Ascending aorta (tissue), 2 donors: ENCODE measurements at regions not wholly inside any gene's neighbourhood (a gene's known extent, or its start where the extent isn't known, plus 50 kb on each side); places are given as distances from the start of the nearest gene placed in this dataset.

Source experiments
- DNase-seq, 2 donors: peaks; one replicate each; pipeline ENCODE4 v3.0.0-alpha.2; 2019; ENCODE audit warnings: low spot score in 2 of 2
- H3K27ac ChIP-seq, 2 donors: fragments of 200-600 bp; sonication (generic); one replicate each; pipeline ENCODE4 v1.5.1; 2016 to 2017; ENCODE audit warnings: mild to moderate bottlenecking in 1 of 2
- H3K27me3 ChIP-seq: fragments of 200-600 bp; sonication (generic); one replicate; pipeline ENCODE4 v1.5.1; 2017
- H3K36me3 ChIP-seq, 2 donors: fragments of 200-600 bp; sonication (generic); one replicate each; pipeline ENCODE4 v1.5.1; 2016
- H3K4me1 ChIP-seq, 2 donors: fragments of 200-600 bp; sonication (generic); one replicate each; pipeline ENCODE4 v1.5.1; 2016 to 2017; ENCODE audit warnings: mild to moderate bottlenecking in 1 of 2
- H3K4me3 ChIP-seq, 2 donors: fragments of 200-600 bp; sonication (generic); one replicate each; pipeline ENCODE4 v1.5.1; 2016 to 2017; ENCODE audit warnings: mild to moderate bottlenecking in 1 of 2
- H3K9me3 ChIP-seq, 2 donors: fragments of 200-600 bp; sonication (generic); one replicate each; pipeline ENCODE4 v1.5.1; 2016
- CTCF ChIP-seq, 3 experiments: fragments of 200-600 bp in 2 of 3; fragments of 450-650 bp in 1 of 3; sonication (generic) in 2 of 3; IDR thresholded peaks; one replicate each; pipeline ENCODE4 v1.5.1; 2016 to 2019; ENCODE audit warnings: antibody characterized with exemption in 3 of 3, mild to moderate bottlenecking in 1 of 3, moderate library complexity in 1 of 3
- intact Hi-C: fragments of 100-400 bp; cut with DNase I; formaldehyde crosslinking; loops from one replicate; pipeline ENCODE4 v1.15.1; 2023

GRCh38 chr13:26476782-26477142 lies 80.7 kb upstream of the WASF3 start:
- no peak overlapping the region for H3K27ac ChIP-seq
- no peak overlapping the region for H3K4me3 ChIP-seq
- H3K9me3 ChIP-seq, result no peaks in the 10 kb centered on the region
- intact Hi-C loops, result no loop called here
- H3K4me1 ChIP-seq, result no peaks in the 10 kb centered on the region
- DNase-seq, result no peak
- no peak for TF ChIP-seq CTCF (IDR thresholded peaks at IDR 0.05)
- H3K36me3 ChIP-seq, result no peaks in the 10 kb centered on the region
- no peaks in the 10 kb centered on the region for H3K27me3 ChIP-seq

DNA sequence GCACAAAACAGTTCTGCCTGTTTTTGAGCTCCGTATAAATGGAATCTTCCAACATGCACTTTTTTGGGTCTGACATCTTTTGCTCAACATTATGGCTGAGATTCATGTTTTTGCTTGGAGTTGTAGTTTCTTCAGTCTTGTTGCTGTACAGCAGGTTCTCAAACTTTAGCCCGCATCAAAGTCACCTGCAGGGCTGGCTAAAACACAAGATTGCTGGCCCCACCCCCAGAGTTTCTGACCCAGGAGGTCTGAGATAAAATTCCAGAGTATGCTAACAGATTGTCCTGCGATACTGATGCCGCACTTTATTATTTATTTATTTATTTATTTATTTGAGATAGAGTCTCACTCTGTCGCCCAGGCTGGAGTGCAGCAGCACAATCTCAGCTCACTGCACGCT lies 79.8 kb upstream of the WASF3 start:
- Histone ChIP-seq H3K27ac (no peak overlapping the region), H3K36me3 (no peaks in the 10 kb centered on the region), H3K4me1 (no peaks in the 10 kb centered on the region), H3K4me3 (no peak overlapping the region), H3K27me3 (no peaks in the 10 kb centered on the region), H3K9me3 (no peaks in the 10 kb centered on the region)
- no peak for TF ChIP-seq CTCF (IDR thresholded peaks at IDR 0.05)
- intact Hi-C loops, result no loop called here
- DNase-seq, result no peak

DNA sequence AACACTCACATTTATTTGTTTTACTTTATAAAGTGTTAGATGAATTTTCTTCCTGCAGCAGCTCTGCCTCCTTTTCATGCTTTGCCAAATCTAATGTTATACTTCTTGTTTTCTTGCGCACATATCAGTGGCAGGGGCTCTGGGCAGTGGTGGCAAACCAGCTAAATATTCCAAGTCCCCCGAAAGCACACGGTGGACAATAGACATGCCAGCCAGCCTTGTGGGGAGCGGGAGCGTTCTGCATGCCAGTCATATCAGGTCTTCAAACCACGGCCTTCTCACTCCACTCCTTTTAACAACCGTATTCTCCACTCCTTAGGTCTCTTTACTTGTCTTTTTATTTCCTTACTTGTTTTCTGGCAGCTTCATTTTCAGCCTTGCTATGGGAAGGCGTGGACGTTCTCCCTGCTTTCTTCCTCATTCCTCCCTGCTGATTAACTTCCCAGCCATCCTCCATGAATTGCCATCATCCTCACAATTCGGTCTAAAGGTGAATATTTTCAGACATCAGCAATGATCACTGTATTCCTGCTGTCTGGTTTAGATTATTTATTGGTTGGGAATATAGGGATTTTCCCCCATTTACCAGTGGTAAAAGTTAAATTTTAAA lies 77.1 kb upstream of the WASF3 start:
- Histone ChIP-seq H3K4me3 (no peak overlapping the region), H3K27me3 (no peaks in the 10 kb centered on the region), H3K4me1 (no peaks in the 10 kb centered on the region), H3K9me3 (no peaks in the 10 kb centered on the region), H3K27ac (no peak overlapping the region), H3K36me3 (no peaks in the 10 kb centered on the region)
- intact Hi-C loops, result no loop called here
- no peak for TF ChIP-seq CTCF (IDR thresholded peaks at IDR 0.05)
- DNase-seq, result no peak

DNA sequence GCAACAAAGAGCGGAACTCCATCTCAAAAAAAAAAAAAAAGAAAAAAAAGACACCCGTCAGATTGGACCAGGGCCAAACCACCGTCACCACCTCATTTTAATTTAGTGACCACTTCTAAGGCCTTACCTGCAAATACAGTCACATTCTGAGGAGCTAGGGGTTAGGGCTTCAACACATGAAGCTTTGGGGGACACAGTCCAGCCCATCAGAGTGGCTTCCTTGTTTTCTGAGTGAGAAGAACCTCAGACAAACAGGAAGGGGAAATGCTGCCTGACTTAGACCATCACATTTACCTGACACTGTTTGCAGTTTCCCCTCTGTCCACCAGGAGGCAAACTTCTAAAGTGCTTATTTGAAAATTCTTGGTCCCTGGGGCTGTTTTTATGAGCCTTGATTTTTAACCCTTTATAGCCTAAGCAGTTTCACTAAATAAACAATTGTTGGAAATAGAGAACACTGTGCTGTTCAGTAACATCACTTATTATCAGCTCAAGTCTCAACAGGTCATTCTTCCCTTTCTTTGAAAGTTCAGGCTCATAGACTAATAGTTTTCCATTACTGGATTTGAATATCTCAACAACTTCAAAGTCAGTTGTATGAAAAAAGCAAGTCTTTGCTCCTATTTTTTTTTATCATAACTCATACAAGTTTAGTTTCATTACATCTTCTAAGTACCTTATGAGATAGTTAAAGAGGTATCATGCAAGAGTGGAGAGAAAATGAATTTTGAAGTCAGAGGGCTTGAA lies 74.9 kb upstream of the WASF3 start:
- no peak overlapping the region for H3K4me3 ChIP-seq
- intact Hi-C loops, result loop anchor here (2.0 kb wide), 1 partner anchor 216 kb away; no protein-coding TSS in a partner anchor

GRCh38 chr13:26483546-26483945 lies 73.9 kb upstream of the WASF3 start:
- no peak for TF ChIP-seq CTCF (IDR thresholded peaks at IDR 0.05)
- Histone ChIP-seq H3K27me3 (no peaks in the 10 kb centered on the region), H3K27ac (no peak overlapping the region), H3K9me3 (no peaks in the 10 kb centered on the region), H3K36me3 (no peaks in the 10 kb centered on the region), H3K4me3 (no peak overlapping the region), H3K4me1 (no peaks in the 10 kb centered on the region)
- DNase-seq, result peak in 1 of 2 donors; percentile 55
- intact Hi-C loops, result loop anchor here (2.0 kb wide), 1 partner anchor 215 kb away; no protein-coding TSS in a partner anchor

More for the DNA sequence above, 74.9 kb upstream of the WASF3 start:
- Histone ChIP-seq H3K27me3 (no peaks in the 10 kb centered on the region), H3K9me3 (no peaks in the 10 kb centered on the region), H3K27ac (no peak overlapping the region), H3K36me3 (no peaks in the 10 kb centered on the region), H3K4me1 (no peaks in the 10 kb centered on the region)
- peak; percentile 58 to 81 (median 74) for TF ChIP-seq CTCF (IDR thresholded peaks at IDR 0.05)
- peak in 1 of 2 donors; percentile 82 for DNase-seq
